ENCODE measurements at regions not wholly inside any gene's neighbourhood (a gene's known extent, or its start where the extent isn't known, plus 50 kb on each side); places are given as distances from the start of the nearest gene placed in this dataset.
A peak's percentile ranks its signal among the peaks of the same experiment; 100 is the strongest.

DNA sequence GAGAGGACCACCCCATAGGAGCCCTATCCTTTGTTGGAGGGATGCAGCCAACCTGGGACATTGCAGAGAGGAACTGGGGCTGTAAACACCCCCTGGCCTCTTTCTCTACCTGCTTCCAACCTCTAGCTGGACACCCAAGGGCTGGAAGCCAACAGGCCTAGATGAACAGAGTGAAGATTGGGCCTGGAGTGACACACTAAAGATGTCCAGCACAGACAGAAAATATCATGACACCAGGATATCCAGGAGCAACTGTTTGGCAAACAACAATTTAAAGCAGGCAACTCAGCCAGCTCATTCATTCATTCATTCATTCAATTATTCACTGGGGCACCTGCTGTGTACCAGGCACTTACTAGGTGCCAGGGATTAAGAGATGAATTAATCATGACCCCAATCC, 125.0 kb upstream of the NCOR2 start:
- H3K4me3 ChIP-seq (ENCODE audit: low read length in 2 of 2) = no peak overlapping the region
- no peak overlapping the region for H3K27ac ChIP-seq (ENCODE audit: low read depth in 1 of 2, low read length in 1 of 2)
- peaks cover 0 to 24% of the 10 kb centered on the region in 2 donors for H3K9me3 ChIP-seq (ENCODE audit: control insufficient read depth in 2 of 2, insufficient read depth in 1 of 2, low read length in 1 of 2)
- no peak for DNase-seq (ENCODE audit: low read depth in 6 of 9, low spot score in 9 of 9)
- peaks cover 15 to 36% of the 10 kb centered on the region in 2 donors for H3K4me1 ChIP-seq (ENCODE audit: control insufficient read depth in 2 of 2, insufficient read depth in 2 of 2, low read length in 2 of 2)
- no peaks in the 10 kb centered on the region for H3K36me3 ChIP-seq (ENCODE audit: control insufficient read depth in 2 of 2, insufficient read depth in 2 of 2, low read length in 1 of 2)
- no peaks in the 10 kb centered on the region for H3K27me3 ChIP-seq (ENCODE audit: control insufficient read depth in 2 of 2, insufficient read depth in 1 of 2, low read length in 1 of 2)

DNA sequence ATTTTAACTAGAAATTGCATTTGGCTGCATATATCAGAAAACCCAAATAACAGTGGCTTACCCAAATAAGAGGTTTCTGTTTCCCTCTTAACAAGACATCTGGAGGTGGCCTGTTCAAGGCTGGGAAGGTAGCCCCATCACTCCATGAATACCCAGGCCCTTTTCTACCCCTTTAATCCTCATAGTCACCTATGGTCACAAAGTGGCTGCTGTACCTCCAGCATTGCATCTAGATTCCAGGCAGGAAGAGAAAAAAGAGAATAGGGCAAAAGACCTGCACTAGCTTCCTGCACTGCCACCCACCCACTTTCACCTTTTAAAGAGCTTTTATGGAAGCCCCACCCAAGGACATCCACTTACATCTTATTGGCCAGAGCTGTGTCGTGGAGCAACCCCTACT, 124.0 kb upstream of the NCOR2 start:
- 98% methylated on average over 1 of the region's 1 CpG for WGBS

DNA sequence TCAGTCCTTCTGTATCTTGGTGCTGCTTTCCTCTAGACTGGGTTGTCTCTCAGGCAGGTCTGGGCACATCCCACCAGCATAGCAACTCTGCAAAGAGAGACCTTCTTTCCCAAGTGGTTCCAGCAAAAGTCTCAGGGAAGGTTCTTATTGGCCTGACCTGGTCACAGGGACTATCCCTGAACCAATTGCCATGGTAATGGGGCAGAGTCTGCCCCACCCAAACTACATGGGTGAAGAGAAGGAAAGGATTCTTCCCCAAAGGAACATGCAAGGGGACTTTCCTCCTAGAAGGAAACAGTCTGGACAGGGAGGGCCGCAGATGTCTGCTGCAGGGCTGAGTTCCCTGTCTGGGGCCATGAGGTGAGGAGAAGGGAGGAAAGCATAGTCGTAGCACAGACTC, 122.2 kb upstream of the NCOR2 start:
- Histone ChIP-seq H3K4me1 (ENCODE audit: control insufficient read depth in 2 of 2, insufficient read depth in 2 of 2, low read length in 2 of 2) (peaks cover 14 to 44% of the 10 kb centered on the region in 2 donors), H3K27ac (ENCODE audit: low read depth in 1 of 2, low read length in 1 of 2) (no peak overlapping the region), H3K36me3 (ENCODE audit: control insufficient read depth in 2 of 2, insufficient read depth in 2 of 2, low read length in 1 of 2) (no peaks in the 10 kb centered on the region), H3K9me3 (ENCODE audit: control insufficient read depth in 2 of 2, insufficient read depth in 1 of 2, low read length in 1 of 2) (peaks cover 0 to 24% of the 10 kb centered on the region in 2 donors), H3K4me3 (ENCODE audit: low read length in 2 of 2) (no peak overlapping the region), H3K27me3 (ENCODE audit: control insufficient read depth in 2 of 2, insufficient read depth in 1 of 2, low read length in 1 of 2) (no peaks in the 10 kb centered on the region)
- DNase-seq (ENCODE audit: low read depth in 6 of 9, low spot score in 9 of 9) = no peak
- 91% methylated on average over 2 of the region's 2 CpGs for WGBS

More for the DNA sequence above, 124.0 kb upstream of the NCOR2 start:
- no peak overlapping the region for H3K27ac ChIP-seq (ENCODE audit: low read depth in 1 of 2, low read length in 1 of 2)
- H3K9me3 ChIP-seq (ENCODE audit: control insufficient read depth in 2 of 2, insufficient read depth in 1 of 2, low read length in 1 of 2) = peaks cover 0 to 24% of the 10 kb centered on the region in 2 donors
- H3K4me1 ChIP-seq (ENCODE audit: control insufficient read depth in 2 of 2, insufficient read depth in 2 of 2, low read length in 2 of 2) = peaks cover 15 to 43% of the 10 kb centered on the region in 2 donors
- DNase-seq (ENCODE audit: low read depth in 6 of 9, low spot score in 9 of 9) = no peak
- H3K27me3 ChIP-seq (ENCODE audit: control insufficient read depth in 2 of 2, insufficient read depth in 1 of 2, low read length in 1 of 2) = no peaks in the 10 kb centered on the region
- H3K4me3 ChIP-seq (ENCODE audit: low read length in 2 of 2) = no peak overlapping the region
- H3K36me3 ChIP-seq (ENCODE audit: control insufficient read depth in 2 of 2, insufficient read depth in 2 of 2, low read length in 1 of 2) = no peaks in the 10 kb centered on the region

DNA sequence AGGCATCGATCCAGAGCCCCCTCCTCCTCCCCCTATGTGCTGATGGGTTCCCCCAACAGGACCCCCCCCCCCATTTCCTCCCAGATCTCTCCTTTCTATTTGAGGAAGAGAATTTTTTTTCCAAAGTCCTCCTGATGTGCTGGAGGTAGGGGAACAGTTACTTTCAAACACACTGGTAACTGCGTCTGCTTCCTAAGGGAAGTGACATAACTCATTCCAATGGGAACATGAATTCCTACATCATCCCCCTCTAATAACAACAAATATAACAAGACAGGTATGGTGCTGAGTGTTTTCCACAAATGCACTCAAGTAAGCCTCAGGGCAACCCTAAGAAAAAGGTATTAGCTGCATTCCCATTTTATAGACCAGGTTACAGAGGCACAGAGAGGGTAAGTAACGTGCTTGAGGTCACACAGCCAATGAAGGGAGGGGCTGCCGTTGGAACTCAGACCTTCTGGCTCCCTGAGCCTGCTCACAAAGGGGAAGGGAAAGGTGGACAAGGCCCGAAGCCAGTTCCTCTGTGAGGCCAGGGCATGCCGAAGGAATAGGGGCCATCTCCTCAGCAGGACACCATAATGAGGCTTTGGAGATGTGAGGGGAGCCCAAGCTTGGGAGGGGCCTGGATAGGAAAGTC, 121.1 kb upstream of the NCOR2 start:
- no peak for DNase-seq (ENCODE audit: low read depth in 6 of 9, low spot score in 9 of 9)
- H3K27me3 ChIP-seq (ENCODE audit: control insufficient read depth in 2 of 2, insufficient read depth in 1 of 2, low read length in 1 of 2) = no peaks in the 10 kb centered on the region
- no peak overlapping the region for H3K4me3 ChIP-seq (ENCODE audit: low read length in 2 of 2)
- peak overlapping the region; percentile 55 to 72 for H3K27ac ChIP-seq (ENCODE audit: low read depth in 1 of 2, low read length in 1 of 2)
- H3K4me1 ChIP-seq (ENCODE audit: control insufficient read depth in 2 of 2, insufficient read depth in 2 of 2, low read length in 2 of 2) = peaks cover 12 to 39% of the 10 kb centered on the region in 2 donors
- H3K36me3 ChIP-seq (ENCODE audit: control insufficient read depth in 2 of 2, insufficient read depth in 2 of 2, low read length in 1 of 2) = no peaks in the 10 kb centered on the region
- H3K9me3 ChIP-seq (ENCODE audit: control insufficient read depth in 2 of 2, insufficient read depth in 1 of 2, low read length in 1 of 2) = peaks cover 0 to 23% of the 10 kb centered on the region in 2 donors
- 54% methylated on average over 6 of the region's 6 CpGs for WGBS

DNA sequence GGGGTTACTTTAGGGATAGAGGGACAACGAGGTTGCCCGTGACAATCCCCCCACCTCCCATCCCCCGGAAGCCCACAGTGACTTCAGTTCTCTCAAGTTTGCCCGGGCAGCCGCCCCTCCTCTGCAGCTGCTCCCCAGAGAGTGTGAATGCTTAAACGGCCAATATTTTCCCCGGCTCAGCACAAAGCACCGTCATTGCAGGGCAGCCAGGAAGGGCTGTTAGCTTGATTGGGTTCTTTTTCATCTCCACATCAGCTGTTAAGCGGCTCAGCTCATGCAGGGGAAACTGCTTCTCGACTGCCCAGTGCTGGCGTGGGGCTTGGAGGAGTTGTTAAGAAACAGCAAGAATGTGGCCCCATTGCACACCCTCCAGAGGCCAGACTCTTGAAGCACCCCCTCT, 120.5 kb upstream of the NCOR2 start:
- H3K4me3 ChIP-seq (ENCODE audit: low read length in 2 of 2) = no peak overlapping the region
- peaks cover 12 to 45% of the 10 kb centered on the region in 2 donors for H3K4me1 ChIP-seq (ENCODE audit: control insufficient read depth in 2 of 2, insufficient read depth in 2 of 2, low read length in 2 of 2)
- peaks cover 0 to 17% of the 10 kb centered on the region in 2 donors for H3K9me3 ChIP-seq (ENCODE audit: control insufficient read depth in 2 of 2, insufficient read depth in 1 of 2, low read length in 1 of 2)
- under 1% methylated on average over 11 of the region's 11 CpGs for WGBS
- DNase-seq (ENCODE audit: low read depth in 6 of 9, low spot score in 9 of 9) = peak in 8 of 9 donors; percentile 24 to 81 (median 50)
- H3K27me3 ChIP-seq (ENCODE audit: control insufficient read depth in 2 of 2, insufficient read depth in 1 of 2, low read length in 1 of 2) = no peaks in the 10 kb centered on the region
- no peaks in the 10 kb centered on the region for H3K36me3 ChIP-seq (ENCODE audit: control insufficient read depth in 2 of 2, insufficient read depth in 2 of 2, low read length in 1 of 2)
- peak overlapping the region; percentile 55 to 72 for H3K27ac ChIP-seq (ENCODE audit: low read depth in 1 of 2, low read length in 1 of 2)

DNA sequence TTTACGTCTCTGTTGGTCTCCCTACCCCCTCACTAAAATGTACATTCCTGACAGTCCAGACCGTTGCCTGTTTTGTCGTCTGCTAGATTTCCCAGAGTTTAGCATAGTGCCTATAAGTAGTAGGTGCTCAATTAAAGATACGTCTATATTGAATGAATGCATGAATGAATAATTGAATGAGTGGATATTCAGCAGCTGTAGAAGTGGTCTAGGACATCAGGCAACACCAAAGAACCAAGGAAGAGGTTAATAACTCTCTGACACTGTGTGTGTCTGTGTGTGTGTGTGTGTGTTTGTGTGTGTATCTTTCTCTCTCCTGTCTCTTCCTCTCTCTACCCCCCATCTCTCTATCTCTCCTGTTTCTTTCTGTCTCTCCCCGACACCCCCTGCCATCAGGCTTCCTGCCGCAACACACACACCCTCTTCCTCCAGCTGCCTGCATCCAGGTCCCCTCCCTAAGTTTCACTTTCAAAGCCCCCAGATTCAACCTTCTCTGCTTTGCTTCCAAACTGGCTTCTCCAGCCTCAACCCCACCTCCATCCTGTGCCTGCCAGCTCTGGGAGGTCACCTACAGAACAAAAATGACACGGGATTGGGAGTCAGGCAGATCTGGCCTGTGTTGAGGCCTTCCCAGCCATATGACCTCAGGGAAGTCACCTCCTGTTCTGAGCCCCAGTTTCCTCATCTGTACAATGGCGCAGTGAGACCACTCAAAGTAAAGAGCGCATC, 119.9 kb upstream of the NCOR2 start:
- peaks cover 0 to 14% of the 10 kb centered on the region in 2 donors for H3K9me3 ChIP-seq (ENCODE audit: control insufficient read depth in 2 of 2, insufficient read depth in 1 of 2, low read length in 1 of 2)
- peaks cover 12 to 49% of the 10 kb centered on the region in 2 donors for H3K4me1 ChIP-seq (ENCODE audit: control insufficient read depth in 2 of 2, insufficient read depth in 2 of 2, low read length in 2 of 2)
- H3K4me3 ChIP-seq (ENCODE audit: low read length in 2 of 2) = no peak overlapping the region
- H3K27ac ChIP-seq (ENCODE audit: low read depth in 1 of 2, low read length in 1 of 2) = peak overlapping the region; percentile 55 to 72
- WGBS = 52% methylated on average over 9 of the region's 9 CpGs
- peak in 7 of 9 donors; percentile 18 to 65 (median 31) for DNase-seq (ENCODE audit: low read depth in 6 of 9, low spot score in 9 of 9)
- H3K36me3 ChIP-seq (ENCODE audit: control insufficient read depth in 2 of 2, insufficient read depth in 2 of 2, low read length in 1 of 2) = no peaks in the 10 kb centered on the region
- H3K27me3 ChIP-seq (ENCODE audit: control insufficient read depth in 2 of 2, insufficient read depth in 1 of 2, low read length in 1 of 2) = no peaks in the 10 kb centered on the region

DNA sequence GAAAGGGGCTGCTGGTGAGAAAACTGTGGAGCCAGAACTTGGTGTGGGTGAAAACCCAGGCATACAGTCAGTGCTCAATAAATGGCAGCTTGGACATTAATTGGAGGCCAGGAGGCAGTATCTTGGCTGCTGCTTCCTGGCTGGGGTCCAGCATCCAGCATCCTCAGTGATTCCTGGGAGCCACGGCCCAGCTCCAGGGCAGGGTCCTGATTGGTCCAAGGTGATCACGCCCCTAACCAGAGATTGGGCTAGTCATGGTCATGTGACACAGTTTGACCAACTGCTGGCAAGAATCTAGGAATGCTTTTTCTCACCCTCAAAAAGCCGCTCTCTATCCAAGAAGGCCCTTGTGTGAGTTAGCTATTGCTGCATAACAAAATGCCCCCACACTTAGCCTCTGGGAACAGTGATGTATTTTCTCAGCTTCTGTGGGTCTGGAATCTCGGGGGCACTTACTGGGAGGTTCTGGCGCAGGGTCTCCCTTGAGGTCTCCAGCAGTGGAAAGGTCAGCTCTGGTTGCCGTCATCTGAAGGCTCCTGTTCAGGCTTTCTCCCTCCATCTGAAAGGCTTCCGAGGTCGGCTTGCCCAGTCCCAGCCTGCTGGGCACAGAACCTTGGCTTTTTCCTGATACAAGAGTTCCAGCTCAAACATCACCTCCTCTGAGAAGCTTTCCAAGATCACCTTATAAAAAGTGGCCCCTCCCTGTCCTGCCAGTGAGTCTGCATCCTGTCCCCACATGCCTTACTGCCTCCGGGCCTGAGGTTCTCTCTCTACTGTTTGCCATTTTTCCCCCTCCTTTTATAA, 119.2 kb upstream of the NCOR2 start:
- no peak for DNase-seq (ENCODE audit: low read depth in 6 of 9, low spot score in 9 of 9)
- H3K36me3 ChIP-seq (ENCODE audit: control insufficient read depth in 2 of 2, insufficient read depth in 2 of 2, low read length in 1 of 2) = no peaks in the 10 kb centered on the region
- no peak overlapping the region for H3K4me3 ChIP-seq (ENCODE audit: low read length in 2 of 2)
- 95% methylated on average over 9 of the region's 9 CpGs for WGBS
- peaks cover 0 to 11% of the 10 kb centered on the region in 2 donors for H3K9me3 ChIP-seq (ENCODE audit: control insufficient read depth in 2 of 2, insufficient read depth in 1 of 2, low read length in 1 of 2)
- no peaks in the 10 kb centered on the region for H3K27me3 ChIP-seq (ENCODE audit: control insufficient read depth in 2 of 2, insufficient read depth in 1 of 2, low read length in 1 of 2)
- H3K4me1 ChIP-seq (ENCODE audit: control insufficient read depth in 2 of 2, insufficient read depth in 2 of 2, low read length in 2 of 2) = peaks cover 12 to 54% of the 10 kb centered on the region in 2 donors
- no peak overlapping the region for H3K27ac ChIP-seq (ENCODE audit: low read depth in 1 of 2, low read length in 1 of 2)

DNA sequence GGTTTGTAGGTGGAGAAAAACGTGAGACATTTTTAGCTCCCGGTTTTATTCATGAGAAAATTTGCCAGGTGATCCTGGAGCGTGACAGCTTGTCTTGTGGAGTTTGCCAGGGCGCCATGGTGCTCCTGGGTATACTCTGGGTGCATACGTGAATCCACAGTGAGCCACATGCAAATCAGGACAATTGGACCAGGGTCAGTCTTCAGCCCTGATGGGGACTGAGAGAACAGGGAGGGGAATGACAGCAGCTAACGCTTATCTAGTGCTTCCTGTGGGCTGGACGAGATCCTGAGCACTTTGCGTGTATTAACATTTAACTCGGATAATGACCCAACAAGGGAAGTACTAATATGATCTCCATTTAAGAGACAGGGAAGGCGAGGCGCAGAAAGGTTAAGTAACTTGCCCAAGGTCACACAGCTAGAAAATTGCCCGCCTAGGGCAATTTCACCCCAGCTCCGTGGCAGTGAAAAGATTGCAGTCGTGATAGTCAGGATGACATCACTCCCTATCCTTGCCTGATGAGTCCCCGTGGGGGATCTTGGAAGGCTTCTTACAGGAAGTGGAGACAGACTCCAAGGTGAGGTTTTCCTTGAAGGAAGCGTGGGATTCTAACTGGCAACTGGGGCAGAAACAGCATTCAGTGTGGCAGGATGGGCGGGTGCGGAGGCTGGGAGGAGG, 118.4 kb upstream of the NCOR2 start:
- WGBS = 91% methylated on average over 18 of the region's 18 CpGs
- H3K4me1 ChIP-seq (ENCODE audit: control insufficient read depth in 2 of 2, insufficient read depth in 2 of 2, low read length in 2 of 2) = peaks cover 12 to 60% of the 10 kb centered on the region in 2 donors

More for the DNA sequence above, 118.4 kb upstream of the NCOR2 start:
- Histone ChIP-seq H3K36me3 (ENCODE audit: control insufficient read depth in 2 of 2, insufficient read depth in 2 of 2, low read length in 1 of 2) (no peaks in the 10 kb centered on the region), H3K27ac (ENCODE audit: low read depth in 1 of 2, low read length in 1 of 2) (no peak overlapping the region), H3K9me3 (ENCODE audit: control insufficient read depth in 2 of 2, insufficient read depth in 1 of 2, low read length in 1 of 2) (peaks cover 0 to 7% of the 10 kb centered on the region in 2 donors), H3K4me3 (ENCODE audit: low read length in 2 of 2) (no peak overlapping the region), H3K27me3 (ENCODE audit: control insufficient read depth in 2 of 2, insufficient read depth in 1 of 2, low read length in 1 of 2) (peaks cover 0 to 2% of the 10 kb centered on the region in 2 donors)
- no peak for DNase-seq (ENCODE audit: low read depth in 6 of 9, low spot score in 9 of 9)

All from thymus (tissue), 11 donors.